HuH-7.5 (cell line): ENCODE measurements at regions not wholly inside any gene's neighbourhood (a gene's known extent, or its start where the extent isn't known, plus 50 kb on each side); places are given as distances from the start of the nearest gene placed in this dataset.
"Not testable (repeated sequence)": the region's sequence is repeated elsewhere in the genome, so short reads cannot be mapped to it uniquely, and the experiment has no call there.

Source experiments
- DNase-seq: peaks from one replicate; pipeline ENCODE4 v3.0.0; 2011; ENCODE audit warnings: low spot score

GRCh38 chr2:11995456-11995855, 249.0 kb downstream of the LPIN1 start:
- no peak for DNase-seq

- no peak for DNase-seq
Measured at GRCh38 chr2:11996618-11997017, 250.2 kb downstream of the LPIN1 start.

DNA sequence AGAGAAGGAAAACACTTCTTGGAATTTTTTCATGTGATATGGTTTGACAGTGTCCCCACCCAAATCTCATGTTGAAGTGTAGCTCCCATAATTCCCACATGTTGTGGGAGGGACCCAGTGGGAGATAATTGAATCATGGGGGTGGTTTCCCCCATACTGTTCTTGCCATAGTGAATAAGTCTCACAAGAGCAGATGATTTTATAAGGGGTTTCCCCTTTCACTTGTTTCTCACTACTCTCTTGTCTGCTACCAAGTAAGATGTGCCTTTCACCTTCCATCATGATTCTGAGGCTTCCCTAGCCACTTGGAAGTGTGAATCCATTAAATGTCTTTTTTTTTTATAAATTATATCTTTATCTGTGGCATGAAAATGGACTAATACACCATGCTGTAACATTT, 250.7 kb downstream of the LPIN1 start:
- DNase-seq = no peak

DNA sequence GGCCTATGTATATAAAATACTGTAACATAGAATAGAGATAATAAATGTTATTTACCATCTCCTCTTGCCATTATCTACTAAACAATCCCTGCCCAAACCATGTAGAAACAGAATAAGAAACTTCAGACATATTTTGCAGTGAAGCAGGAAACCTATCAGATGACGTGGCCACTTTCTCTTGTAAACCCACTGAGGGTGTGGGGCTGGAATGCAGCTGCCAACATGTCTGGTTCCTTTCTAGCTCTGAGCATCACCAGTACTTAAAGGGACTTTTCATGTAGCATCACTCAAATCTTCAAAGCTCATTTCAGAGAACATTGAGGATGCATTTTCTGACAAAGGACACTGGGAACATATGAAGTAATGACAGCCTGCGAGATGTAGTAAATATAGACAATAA, 251.8 kb downstream of the LPIN1 start:
- no peak for DNase-seq

DNA sequence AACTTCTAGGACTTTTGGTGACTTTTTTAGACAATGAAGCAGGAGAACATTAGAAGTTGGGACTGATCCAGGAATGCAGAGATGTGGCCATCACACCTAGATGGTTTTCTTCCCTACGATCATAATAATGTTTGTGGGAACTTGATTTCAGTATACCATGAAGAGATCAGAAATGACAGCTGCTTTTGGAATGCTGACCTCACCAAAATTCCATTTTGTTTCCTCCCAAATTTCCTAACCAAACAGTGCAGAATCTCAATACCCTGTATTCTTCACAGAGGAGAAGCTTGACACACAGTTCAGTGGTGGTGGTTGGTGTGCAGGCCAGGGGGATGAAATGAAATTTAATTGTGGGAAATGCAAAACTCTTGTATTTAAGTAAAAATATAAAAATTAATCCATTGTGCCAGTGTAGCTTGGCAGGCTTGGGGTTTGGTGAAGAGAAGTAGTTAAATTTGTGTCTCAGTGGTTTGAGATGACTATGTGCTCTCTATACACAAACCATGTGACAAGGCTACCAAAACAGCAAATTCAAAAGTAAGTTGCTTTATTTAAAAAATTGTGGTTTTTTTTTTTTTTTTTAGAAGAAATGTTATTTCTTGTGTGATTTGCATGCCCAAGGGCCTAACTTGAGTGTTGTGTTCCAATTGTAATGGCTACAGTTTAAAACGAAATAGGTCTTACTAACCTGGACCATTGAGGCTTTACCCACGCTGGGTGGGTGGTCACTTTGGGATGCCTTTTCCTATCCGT, 252.4 kb downstream of the LPIN1 start:
- no peak for DNase-seq

DNA sequence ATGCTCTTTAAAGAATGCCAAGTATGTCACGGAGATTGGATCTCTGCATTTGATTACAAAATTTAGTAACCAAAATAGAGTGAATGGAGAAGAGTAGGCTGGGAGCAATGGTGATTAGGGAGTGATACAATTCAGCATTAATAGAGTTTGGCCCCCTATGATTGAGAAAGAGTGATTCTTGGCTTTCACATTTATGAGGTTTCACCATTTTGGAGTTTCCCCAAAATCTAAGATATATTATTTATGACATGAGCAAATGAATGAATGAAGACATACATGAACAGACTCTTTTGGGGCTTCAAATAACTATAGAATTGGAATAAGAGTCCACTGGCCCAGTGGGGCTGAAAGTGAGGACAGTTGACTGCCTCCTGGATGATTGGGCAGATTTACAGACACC, 255.2 kb downstream of the LPIN1 start:
- DNase-seq = no peak

DNA sequence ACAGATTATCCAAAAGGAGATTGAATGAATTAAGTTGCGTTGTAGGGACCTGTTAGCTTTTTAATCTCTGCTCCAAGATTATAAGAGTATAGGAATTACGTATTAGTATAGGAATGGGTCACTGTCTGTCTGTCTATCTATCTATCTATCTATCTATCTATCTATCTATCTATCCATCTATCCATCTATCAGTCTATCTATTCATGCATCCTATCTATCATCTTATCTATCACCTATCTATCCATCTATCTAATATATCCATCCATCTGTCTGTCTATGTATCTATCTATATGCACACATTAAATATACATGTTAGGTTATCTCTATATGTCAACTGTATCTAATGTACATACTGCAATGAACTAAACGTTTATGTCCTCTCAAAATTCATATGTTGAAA, 255.8 kb downstream of the LPIN1 start:
- no peak for DNase-seq

DNA sequence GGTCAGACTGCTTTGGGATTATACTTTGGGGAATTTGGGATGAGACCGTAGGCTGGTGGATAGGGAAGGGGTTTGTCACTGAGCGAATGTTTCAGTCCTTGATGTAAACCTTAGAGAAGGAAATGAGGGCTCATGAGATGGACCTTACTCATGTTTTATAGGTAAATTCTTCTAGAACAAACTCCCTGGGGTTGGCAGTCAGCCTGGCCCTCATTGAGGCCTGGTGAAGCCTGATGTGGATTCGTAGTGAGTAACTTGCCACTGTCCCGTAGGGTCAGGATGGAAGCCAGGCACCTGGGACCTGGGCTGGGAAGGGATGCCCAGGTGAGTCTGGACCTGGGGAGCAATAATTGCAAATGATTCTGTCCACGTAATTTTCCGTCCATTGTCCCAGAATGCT, 258.3 kb downstream of the LPIN1 start:
- DNase-seq = no peak

DNA sequence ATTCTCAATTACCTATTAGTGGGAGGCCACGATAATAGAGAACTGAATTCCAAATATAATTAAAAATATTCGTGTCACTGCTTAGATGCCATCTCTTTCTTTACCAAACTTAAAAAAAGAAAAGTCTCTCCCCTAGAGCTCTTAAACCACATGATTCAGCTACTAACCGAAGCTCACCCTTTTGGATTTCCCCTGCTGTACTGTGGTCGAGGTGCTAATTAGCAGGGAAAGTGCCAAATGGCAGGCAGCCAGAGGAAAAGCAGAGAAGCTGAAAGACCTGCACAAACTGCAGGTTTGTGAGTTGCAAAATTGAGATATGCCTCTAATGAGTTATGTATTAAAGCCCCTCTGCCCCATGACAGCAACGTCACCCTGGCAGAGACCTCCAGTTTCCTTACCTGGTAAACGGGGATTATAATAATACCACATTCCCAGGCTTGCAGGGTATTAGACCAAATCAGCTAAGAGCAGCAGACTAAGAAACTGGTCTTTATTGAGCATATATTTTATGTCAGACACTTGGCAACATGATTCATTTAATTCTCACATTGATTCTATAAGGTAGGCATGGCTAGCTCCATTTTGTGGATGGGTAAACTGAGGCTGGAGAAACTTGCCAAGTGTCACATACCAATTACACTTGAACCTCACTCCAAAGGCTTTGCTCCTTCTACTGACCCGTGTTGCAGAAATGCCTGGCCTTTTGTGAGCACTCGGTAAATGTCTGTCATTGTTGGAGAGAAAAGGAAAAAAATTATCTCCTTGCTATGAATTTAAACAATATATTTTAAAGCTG, 259.7 kb downstream of the LPIN1 start:
- DNase-seq = no peak

GRCh38 chr2:12006850-12007249, 260.4 kb downstream of the LPIN1 start:
- no peak for DNase-seq

DNA sequence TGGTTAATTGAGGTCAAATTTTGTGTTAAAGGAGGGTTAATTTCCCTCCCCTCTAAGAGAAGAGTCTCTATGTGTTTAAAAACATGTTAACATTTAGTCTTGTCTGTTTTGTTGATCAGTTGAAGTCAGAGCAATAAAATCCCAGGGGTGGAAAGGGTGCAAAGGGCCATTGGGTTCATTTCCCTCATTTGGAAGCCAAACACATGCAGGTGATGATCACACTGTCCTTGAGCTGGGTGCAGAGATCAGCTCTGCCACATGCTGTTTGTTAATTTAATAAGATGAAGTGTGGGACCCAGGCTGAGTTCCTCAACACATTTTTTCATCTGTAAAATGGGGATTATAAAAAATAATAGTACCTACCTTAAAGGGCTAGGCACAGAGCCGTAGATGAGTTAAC, 260.9 kb downstream of the LPIN1 start:
- DNase-seq = no peak

DNA sequence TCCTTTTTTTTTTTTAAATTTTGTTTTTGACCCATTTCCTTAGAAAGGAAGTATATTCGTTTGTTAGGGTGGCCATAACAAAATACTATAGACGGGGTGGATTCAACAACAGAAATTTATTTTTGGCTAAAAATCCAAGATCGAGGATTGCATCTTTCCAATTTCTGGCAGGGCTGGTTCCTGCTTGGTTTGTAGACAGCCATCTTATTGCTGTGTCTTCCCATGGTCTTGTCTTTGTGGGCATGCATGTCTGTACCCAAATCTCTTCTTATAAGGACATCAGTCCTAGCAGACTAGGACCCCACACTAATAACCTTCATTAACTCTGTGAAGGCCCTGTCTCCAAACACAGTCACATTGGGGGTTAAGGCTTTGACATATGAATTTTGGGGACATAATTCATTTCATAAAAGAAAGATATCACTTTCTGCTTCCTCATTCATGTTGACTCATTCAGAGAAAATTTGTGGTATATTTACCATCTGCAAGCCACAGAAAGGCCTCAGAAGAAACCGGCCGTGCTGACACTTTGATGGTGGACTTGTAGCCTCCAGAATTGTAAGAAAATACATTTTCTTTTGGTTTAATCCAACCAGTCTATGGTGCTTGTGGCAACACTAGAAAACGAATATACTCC, 262.1 kb downstream of the LPIN1 start:
- no peak for DNase-seq

- no peak for DNase-seq
Measured at GRCh38 chr2:12009323-12009905, 263.0 kb downstream of the LPIN1 start.

- no peak for DNase-seq
Measured at GRCh38 chr2:12010059-12010458, 263.6 kb downstream of the LPIN1 start.

DNA sequence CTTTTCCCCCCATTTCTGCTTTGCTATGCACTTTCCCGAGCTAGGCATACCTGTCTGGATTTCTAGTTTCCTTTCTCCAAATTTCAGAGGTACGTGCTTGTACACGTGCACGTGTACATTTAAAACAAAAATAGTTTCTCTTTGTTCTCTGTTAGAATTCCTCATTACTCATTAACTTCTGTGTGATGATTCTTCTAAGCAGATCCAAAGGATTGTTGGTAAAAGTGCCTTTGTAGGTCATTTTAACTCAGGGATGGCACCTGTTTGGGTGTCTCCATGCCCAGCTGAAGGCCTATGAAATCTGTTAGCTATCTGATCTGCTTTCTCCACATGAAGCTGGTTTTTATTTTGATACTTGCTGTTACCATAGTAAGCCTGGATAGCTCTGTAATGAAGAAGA, 264.3 kb downstream of the LPIN1 start:
- no peak for DNase-seq

- no peak for DNase-seq
Measured at GRCh38 chr2:12014088-12014960, 267.9 kb downstream of the LPIN1 start.

GRCh38 chr2:12017499-12018157, 271.2 kb downstream of the LPIN1 start:
- DNase-seq = no peak

GRCh38 chr2:12018726-12019125, 272.3 kb downstream of the LPIN1 start:
- not testable (repeated sequence) for DNase-seq

GRCh38 chr2:12020833-12021469, 274.5 kb downstream of the LPIN1 start:
- no peak for DNase-seq

- not testable (repeated sequence) for DNase-seq
Measured at GRCh38 chr2:12024197-12024907, 277.9 kb downstream of the LPIN1 start.
